Right atrium auricular region (tissue), 2 donors: ENCODE measurements at regions not wholly inside any gene's neighbourhood (a gene's known extent, or its start where the extent isn't known, plus 50 kb on each side); places are given as distances from the start of the nearest gene placed in this dataset.

Experiments used
- DNase-seq: peaks from one replicate; pipeline ENCODE4 v3.0.0-alpha.2; 2019; ENCODE audit warnings: low spot score
- H3K27ac ChIP-seq, 2 donors: fragments of 200-600 bp; sonication (generic); 1 replicate in 1 of 2; 2 replicates in 1 of 2; pipeline ENCODE4 v1.5.1; 2016 to 2019
- H3K27me3 ChIP-seq, 2 donors: fragments of 200-600 bp; sonication (generic); one replicate each; pipeline versions ENCODE4 v1.5.1 to v1.6.0; 2017 to 2019
- H3K36me3 ChIP-seq: fragments of 200-600 bp; sonication (generic); one replicate; pipeline ENCODE4 v1.5.1; 2016
- H3K4me1 ChIP-seq, 2 donors: fragments of 200-600 bp; sonication (generic); one replicate each; pipeline versions ENCODE4 v1.5.1 to v1.6.0; 2017 to 2019
- H3K4me3 ChIP-seq, 2 donors: fragments of 200-600 bp; sonication (generic); 1 replicate in 1 of 2; 2 replicates in 1 of 2; pipeline ENCODE4 v1.5.1; 2017 to 2019; ENCODE audit warnings: mild to moderate bottlenecking in 1 of 2, moderate library complexity in 1 of 2
- H3K9me3 ChIP-seq, 2 donors: fragments of 200-600 bp; sonication (generic); one replicate each; pipeline ENCODE4 v1.5.1; 2019
- CTCF ChIP-seq, 2 donors: fragments of 200-600 bp; sonication (generic); IDR thresholded peaks; one replicate each; pipeline ENCODE4 v1.5.1; 2019; ENCODE audit warnings: antibody characterized with exemption in 2 of 2

GRCh38 chr2:226664661-226665060, 135.0 kb downstream of the IRS1 start:
- no peak for TF ChIP-seq CTCF (IDR thresholded peaks at IDR 0.05)
- Histone ChIP-seq H3K4me1 (peaks cover 0 to 26% of the 10 kb centered on the region in 2 donors), H3K4me3 (no peak overlapping the region), H3K27ac (no peak overlapping the region), H3K36me3 (no peaks in the 10 kb centered on the region), H3K27me3 (no peaks in the 10 kb centered on the region), H3K9me3 (no peaks in the 10 kb centered on the region)
- DNase-seq: no peak

- no peak overlapping the region for H3K27ac ChIP-seq
- no peaks in the 10 kb centered on the region for H3K36me3 ChIP-seq
- TF ChIP-seq CTCF (IDR thresholded peaks at IDR 0.05): no peak
- no peaks in the 10 kb centered on the region for H3K9me3 ChIP-seq
- DNase-seq: no peak
- peaks cover 0 to 31% of the 10 kb centered on the region in 2 donors for H3K4me1 ChIP-seq
- no peaks in the 10 kb centered on the region for H3K27me3 ChIP-seq
- H3K4me3 ChIP-seq: no peak overlapping the region
These were observed 135.5 kb downstream of the IRS1 start for GRCh38 chr2:226664140-226664539.

- Histone ChIP-seq H3K27ac (peak overlapping the region; percentile 57 to 88), H3K4me1 (peaks cover 0 to 37% of the 10 kb centered on the region in 2 donors), H3K9me3 (no peaks in the 10 kb centered on the region), H3K4me3 (no peak overlapping the region), H3K27me3 (no peaks in the 10 kb centered on the region), H3K36me3 (no peaks in the 10 kb centered on the region)
- DNase-seq: no peak
- no peak for TF ChIP-seq CTCF (IDR thresholded peaks at IDR 0.05)
These were observed 137.7 kb downstream of the IRS1 start for GRCh38 chr2:226661789-226662545.

- Histone ChIP-seq H3K27ac (peak overlapping the region; percentile 61 to 88), H3K9me3 (no peaks in the 10 kb centered on the region), H3K4me3 (no peak overlapping the region), H3K4me1 (peaks cover 0 to 44% of the 10 kb centered on the region in 2 donors), H3K27me3 (no peaks in the 10 kb centered on the region), H3K36me3 (no peaks in the 10 kb centered on the region)
- no peak for TF ChIP-seq CTCF (IDR thresholded peaks at IDR 0.05)
- DNase-seq: peak; percentile 89
These were observed 139.1 kb downstream of the IRS1 start for GRCh38 chr2:226660526-226660925.

GRCh38 chr2:226660124-226660523, 139.5 kb downstream of the IRS1 start:
- Histone ChIP-seq H3K27ac (peak overlapping the region; percentile 61 to 88), H3K4me3 (no peak overlapping the region), H3K27me3 (no peaks in the 10 kb centered on the region), H3K9me3 (no peaks in the 10 kb centered on the region), H3K36me3 (no peaks in the 10 kb centered on the region), H3K4me1 (peaks cover 0 to 44% of the 10 kb centered on the region in 2 donors)
- DNase-seq: no peak
- no peak for TF ChIP-seq CTCF (IDR thresholded peaks at IDR 0.05)

- H3K9me3 ChIP-seq: no peaks in the 10 kb centered on the region
- peaks cover 0 to 41% of the 10 kb centered on the region in 2 donors for H3K4me1 ChIP-seq
- DNase-seq: no peak
These were observed 140.2 kb downstream of the IRS1 start for GRCh38 chr2:226659410-226659809.

More at GRCh38 chr2:226659410-226659809, 140.2 kb downstream of the IRS1 start:
- no peaks in the 10 kb centered on the region for H3K27me3 ChIP-seq
- no peak for TF ChIP-seq CTCF (IDR thresholded peaks at IDR 0.05)
- peak overlapping the region; percentile 49 to 88 for H3K27ac ChIP-seq
- H3K36me3 ChIP-seq: no peaks in the 10 kb centered on the region
- no peak overlapping the region for H3K4me3 ChIP-seq
